Thyroid gland (tissue), 4 donors: ENCODE measurements at regions not wholly inside any gene's neighbourhood (a gene's known extent, or its start where the extent isn't known, plus 50 kb on each side); places are given as distances from the start of the nearest gene placed in this dataset.

Experiments
- POLR2A ChIP-seq, 2 donors: fragments of 450-650 bp; IDR thresholded peaks; one replicate each; pipeline ENCODE4 v1.6.1; 2017; ENCODE audit warnings: antibody characterized with exemption in 2 of 2, mild to moderate bottlenecking in 2 of 2, moderate library complexity in 1 of 2
- TF ChIP-seq, protein P1 (sequence below), 6 experiments: fragments of 200-600 bp in 3 of 6; fragments of 450-650 bp in 3 of 6; sonication (generic) in 3 of 6; IDR thresholded peaks; one replicate each; pipeline ENCODE4 v1.5.1; 2016 to 2019; ENCODE audit warnings: antibody characterized with exemption in 6 of 6, mild to moderate bottlenecking in 2 of 6, inconsistent platforms in 1 of 6, moderate library complexity in 1 of 6

GRCh38 chr18:39776766-39777165 lies 2178.3 kb upstream of the PIK3C3 start:
- TF ChIP-seq, protein P1, sequence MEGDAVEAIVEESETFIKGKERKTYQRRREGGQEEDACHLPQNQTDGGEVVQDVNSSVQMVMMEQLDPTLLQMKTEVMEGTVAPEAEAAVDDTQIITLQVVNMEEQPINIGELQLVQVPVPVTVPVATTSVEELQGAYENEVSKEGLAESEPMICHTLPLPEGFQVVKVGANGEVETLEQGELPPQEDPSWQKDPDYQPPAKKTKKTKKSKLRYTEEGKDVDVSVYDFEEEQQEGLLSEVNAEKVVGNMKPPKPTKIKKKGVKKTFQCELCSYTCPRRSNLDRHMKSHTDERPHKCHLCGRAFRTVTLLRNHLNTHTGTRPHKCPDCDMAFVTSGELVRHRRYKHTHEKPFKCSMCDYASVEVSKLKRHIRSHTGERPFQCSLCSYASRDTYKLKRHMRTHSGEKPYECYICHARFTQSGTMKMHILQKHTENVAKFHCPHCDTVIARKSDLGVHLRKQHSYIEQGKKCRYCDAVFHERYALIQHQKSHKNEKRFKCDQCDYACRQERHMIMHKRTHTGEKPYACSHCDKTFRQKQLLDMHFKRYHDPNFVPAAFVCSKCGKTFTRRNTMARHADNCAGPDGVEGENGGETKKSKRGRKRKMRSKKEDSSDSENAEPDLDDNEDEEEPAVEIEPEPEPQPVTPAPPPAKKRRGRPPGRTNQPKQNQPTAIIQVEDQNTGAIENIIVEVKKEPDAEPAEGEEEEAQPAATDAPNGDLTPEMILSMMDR (IDR thresholded peaks at IDR 0.05) = no peak
- no peak for TF ChIP-seq POLR2A (IDR thresholded peaks at IDR 0.05)
